ENCODE measurements at regions not wholly inside any gene's neighbourhood (a gene's known extent, or its start where the extent isn't known, plus 50 kb on each side); places are given as distances from the start of the nearest gene placed in this dataset.

- no peak for DNase-seq (ENCODE audit: low spot score)
- no peaks in the 10 kb centered on the region for H3K79me2 ChIP-seq
- no peaks in the 10 kb centered on the region for H3K4me1 ChIP-seq (ENCODE audit: insufficient read depth)
- H3K4me3 ChIP-seq = no peak overlapping the region
- H3K36me3 ChIP-seq (replicated peaks; ENCODE audit: insufficient read depth, low read depth) = no peaks in the 10 kb centered on the region
- no peak overlapping the region for H2AFZ ChIP-seq
- H4K20me1 ChIP-seq (ENCODE audit: insufficient read depth, poor library complexity, severe bottlenecking) = no peaks in the 10 kb centered on the region
- WGBS (ENCODE audit: low lambda C conversion rate, missing lambda C conversion rate) = 73% methylated on average over 2 of the region's 2 CpGs
- TF ChIP-seq, protein P1, sequence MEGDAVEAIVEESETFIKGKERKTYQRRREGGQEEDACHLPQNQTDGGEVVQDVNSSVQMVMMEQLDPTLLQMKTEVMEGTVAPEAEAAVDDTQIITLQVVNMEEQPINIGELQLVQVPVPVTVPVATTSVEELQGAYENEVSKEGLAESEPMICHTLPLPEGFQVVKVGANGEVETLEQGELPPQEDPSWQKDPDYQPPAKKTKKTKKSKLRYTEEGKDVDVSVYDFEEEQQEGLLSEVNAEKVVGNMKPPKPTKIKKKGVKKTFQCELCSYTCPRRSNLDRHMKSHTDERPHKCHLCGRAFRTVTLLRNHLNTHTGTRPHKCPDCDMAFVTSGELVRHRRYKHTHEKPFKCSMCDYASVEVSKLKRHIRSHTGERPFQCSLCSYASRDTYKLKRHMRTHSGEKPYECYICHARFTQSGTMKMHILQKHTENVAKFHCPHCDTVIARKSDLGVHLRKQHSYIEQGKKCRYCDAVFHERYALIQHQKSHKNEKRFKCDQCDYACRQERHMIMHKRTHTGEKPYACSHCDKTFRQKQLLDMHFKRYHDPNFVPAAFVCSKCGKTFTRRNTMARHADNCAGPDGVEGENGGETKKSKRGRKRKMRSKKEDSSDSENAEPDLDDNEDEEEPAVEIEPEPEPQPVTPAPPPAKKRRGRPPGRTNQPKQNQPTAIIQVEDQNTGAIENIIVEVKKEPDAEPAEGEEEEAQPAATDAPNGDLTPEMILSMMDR (IDR thresholded peaks at IDR 0.05; ENCODE audit: poor library complexity) = no peak
- TF ChIP-seq EZH2 (IDR thresholded peaks at IDR 0.05; ENCODE audit: borderline replicate concordance) = no peak
- TF ChIP-seq EZH2phosphoT487 (IDR thresholded peaks at IDR 0.05; ENCODE audit: low read depth, severe bottlenecking, unreplicated experiment) = no peak
- no peaks in the 10 kb centered on the region for H3K9me2 ChIP-seq (replicated peaks; ENCODE audit: insufficient read depth)
- H3K27me3 ChIP-seq = no peaks in the 10 kb centered on the region
- H3K27ac ChIP-seq = no peak overlapping the region
- H3K4me2 ChIP-seq = no peak overlapping the region
- H3K9me3 ChIP-seq (ENCODE audit: low read depth) = no peaks in the 10 kb centered on the region
Observed at GRCh38 chr10:56975513-56975912, 614.5 kb upstream of the ZWINT start.

DNA sequence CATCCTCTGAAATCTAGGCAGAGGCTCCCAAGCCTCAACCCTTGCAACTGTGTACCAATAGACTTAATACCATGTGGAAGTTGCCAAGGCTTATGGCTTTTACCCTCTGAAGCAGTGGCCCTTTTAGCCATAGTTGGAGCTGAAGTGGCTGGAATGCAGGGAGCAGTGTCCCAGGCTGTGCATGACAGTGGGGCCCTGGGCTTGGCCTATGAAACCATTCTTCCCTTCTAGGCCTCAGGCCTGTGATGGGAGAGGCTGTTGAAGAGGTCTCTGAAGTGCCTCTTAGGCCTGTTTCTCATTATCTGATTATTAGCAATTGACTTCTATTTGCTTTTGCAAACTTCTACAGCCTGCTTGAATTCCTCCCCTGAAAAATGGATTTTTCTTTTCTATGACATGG, 612.7 kb upstream of the ZWINT start:
- Histone ChIP-seq H3K4me1 (ENCODE audit: insufficient read depth) (no peaks in the 10 kb centered on the region), H3K4me2 (no peak overlapping the region), H2AFZ (no peak overlapping the region), H3K36me3 (replicated peaks; ENCODE audit: insufficient read depth, low read depth) (no peaks in the 10 kb centered on the region), H3K9me2 (replicated peaks; ENCODE audit: insufficient read depth) (no peaks in the 10 kb centered on the region), H3K4me3 (no peak overlapping the region), H3K27ac (no peak overlapping the region), H3K9me3 (ENCODE audit: low read depth) (no peaks in the 10 kb centered on the region), H4K20me1 (ENCODE audit: insufficient read depth, poor library complexity, severe bottlenecking) (no peaks in the 10 kb centered on the region), H3K27me3 (no peaks in the 10 kb centered on the region), H3K79me2 (no peaks in the 10 kb centered on the region)
- TF ChIP-seq EZH2 (IDR thresholded peaks at IDR 0.05; ENCODE audit: borderline replicate concordance) = no peak
- TF ChIP-seq, protein P1 (IDR thresholded peaks at IDR 0.05; ENCODE audit: poor library complexity) = no peak
- TF ChIP-seq EZH2phosphoT487 (IDR thresholded peaks at IDR 0.05; ENCODE audit: low read depth, severe bottlenecking, unreplicated experiment) = no peak
- no peak for DNase-seq (ENCODE audit: low spot score)

DNA sequence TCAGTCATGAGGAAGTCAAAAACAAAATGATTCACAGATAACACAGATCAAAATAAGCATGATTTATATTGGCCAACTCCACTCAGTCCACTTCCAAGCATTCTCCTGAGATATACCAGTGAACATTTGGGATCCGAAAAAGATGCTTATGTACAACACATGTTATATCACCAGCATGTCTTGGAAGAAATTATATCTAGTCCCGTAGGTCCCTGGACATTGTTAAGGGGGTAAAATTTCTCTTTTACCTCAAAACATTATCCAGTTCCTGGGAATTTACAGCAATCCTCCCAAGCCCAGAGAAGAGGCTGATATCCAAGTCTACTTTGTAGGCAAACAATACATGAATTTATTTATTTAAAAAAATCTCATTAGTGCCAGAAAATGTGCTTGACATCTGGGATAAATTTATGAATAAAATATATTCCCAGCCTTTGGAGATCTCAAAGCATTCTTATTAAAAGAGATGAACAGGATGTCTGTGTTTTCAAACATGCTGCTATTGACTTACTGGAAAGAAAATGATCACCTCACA, 582.2 kb upstream of the ZWINT start:
- WGBS (ENCODE audit: low lambda C conversion rate, missing lambda C conversion rate) = 85% methylated on average over 2 of the region's 2 CpGs
- no peaks in the 10 kb centered on the region for H3K27me3 ChIP-seq
- DNase-seq (ENCODE audit: low spot score) = no peak

GRCh38 chr10:56934515-56934914, 573.5 kb upstream of the ZWINT start:
- WGBS (ENCODE audit: low lambda C conversion rate, missing lambda C conversion rate) = 87% methylated on average over 4 of the region's 4 CpGs
- H3K9me2 ChIP-seq (replicated peaks; ENCODE audit: insufficient read depth) = no peaks in the 10 kb centered on the region

More for the DNA sequence above, 582.2 kb upstream of the ZWINT start:
- Histone ChIP-seq H3K79me2 (no peaks in the 10 kb centered on the region), H3K4me1 (ENCODE audit: insufficient read depth) (no peaks in the 10 kb centered on the region), H3K9me3 (ENCODE audit: low read depth) (no peaks in the 10 kb centered on the region), H3K4me2 (no peak overlapping the region), H3K36me3 (replicated peaks; ENCODE audit: insufficient read depth, low read depth) (no peaks in the 10 kb centered on the region), H3K27ac (no peak overlapping the region), H4K20me1 (ENCODE audit: insufficient read depth, poor library complexity, severe bottlenecking) (no peaks in the 10 kb centered on the region), H3K4me3 (no peak overlapping the region), H3K9me2 (replicated peaks; ENCODE audit: insufficient read depth) (no peaks in the 10 kb centered on the region), H2AFZ (no peak overlapping the region)
- no peak for TF ChIP-seq EZH2 (IDR thresholded peaks at IDR 0.05; ENCODE audit: borderline replicate concordance)

More at GRCh38 chr10:56934515-56934914, 573.5 kb upstream of the ZWINT start:
- Histone ChIP-seq H2AFZ (no peak overlapping the region), H3K4me1 (ENCODE audit: insufficient read depth) (no peaks in the 10 kb centered on the region), H3K79me2 (no peaks in the 10 kb centered on the region), H3K4me3 (no peak overlapping the region), H3K27ac (no peak overlapping the region), H3K9me3 (ENCODE audit: low read depth) (no peaks in the 10 kb centered on the region), H3K36me3 (replicated peaks; ENCODE audit: insufficient read depth, low read depth) (no peaks in the 10 kb centered on the region), H3K27me3 (no peaks in the 10 kb centered on the region), H4K20me1 (ENCODE audit: insufficient read depth, poor library complexity, severe bottlenecking) (no peaks in the 10 kb centered on the region), H3K4me2 (no peak overlapping the region)
- TF ChIP-seq EZH2phosphoT487 (IDR thresholded peaks at IDR 0.05; ENCODE audit: low read depth, severe bottlenecking, unreplicated experiment) = no peak
- no peak for TF ChIP-seq EZH2 (IDR thresholded peaks at IDR 0.05; ENCODE audit: borderline replicate concordance)
- TF ChIP-seq, protein P1 (IDR thresholded peaks at IDR 0.05; ENCODE audit: poor library complexity) = no peak
- DNase-seq (ENCODE audit: low spot score) = no peak

Data from hepatocyte (in vitro differentiated cells).